AG09319 (cell line): ENCODE measurements at regions not wholly inside any gene's neighbourhood (a gene's known extent, or its start where the extent isn't known, plus 50 kb on each side); places are given as distances from the start of the nearest gene placed in this dataset.

Experiments used
- DNase-seq: peaks from one replicate; pipeline ENCODE4 v3.0.0-alpha.2; 2010; ENCODE audit warnings: low read depth; ENCODE audit errors: extremely low read depth
- CTCF ChIP-seq: IDR thresholded peaks from 2 replicates; pipeline ENCODE4 v1.5.1; 2011; ENCODE audit warnings: low read depth, mild to moderate bottlenecking, inconsistent platforms, low read length, moderate library complexity

- no peak for DNase-seq
- TF ChIP-seq CTCF = no peak
Measured at GRCh38 chr6:66861007-66861541, 1154.0 kb upstream of the EYS start.

GRCh38 chr6:66860328-66860727, 1153.3 kb upstream of the EYS start:
- no peak for TF ChIP-seq CTCF
- no peak for DNase-seq

- DNase-seq = no peak
- no peak for TF ChIP-seq CTCF
Measured at GRCh38 chr6:66858196-66858595, 1151.2 kb upstream of the EYS start.

GRCh38 chr6:66854014-66854413, 1147.0 kb upstream of the EYS start:
- DNase-seq = no peak
- no peak for TF ChIP-seq CTCF

- no peak for TF ChIP-seq CTCF
- DNase-seq = no peak
Measured at GRCh38 chr6:66851930-66852329, 1144.9 kb upstream of the EYS start.

GRCh38 chr6:66849843-66850242, 1142.8 kb upstream of the EYS start:
- DNase-seq = no peak
- no peak for TF ChIP-seq CTCF

GRCh38 chr6:66848244-66848953, 1141.4 kb upstream of the EYS start:
- DNase-seq = no peak
- no peak for TF ChIP-seq CTCF
